ENCODE measurements at regions not wholly inside any gene's neighbourhood (a gene's known extent, or its start where the extent isn't known, plus 50 kb on each side); places are given as distances from the start of the nearest gene placed in this dataset.
"Not testable (repeated sequence)": the region's sequence is repeated elsewhere in the genome, so short reads cannot be mapped to it uniquely, and the experiment has no call there.

- in situ Hi-C loops (cut with MboI; ENCODE audit: low pct_ligation_motif_present in 1 of 4, low pct_unique_long_range_greater_than_20kb in 1 of 4, low sequenced_read_pairs in 3 of 4): no loop called here
- Histone ChIP-seq H3K27ac (peak overlapping the region in 2 of 4 donors; percentile 58 to 78), H3K36me3 (no peaks in the 10 kb centered on the region), H3K4me1 (no peaks in the 10 kb centered on the region), H3K9me3 (no peaks in the 10 kb centered on the region), H3K27me3 (no peaks in the 10 kb centered on the region), H3K4me3 (no peak overlapping the region)
- DNase-seq: no peak
- TF ChIP-seq POLR2AphosphoS5 (IDR thresholded peaks at IDR 0.05) (no peak), POLR2A (IDR thresholded peaks at IDR 0.05) (no peak), CTCF (IDR thresholded peaks at IDR 0.05) (no peak), EP300 (IDR thresholded peaks at IDR 0.05; ENCODE audit: low read depth) (no peak)
- intact Hi-C loops (cut with DNase I; ENCODE audit: low total_unique reads): no loop called here
- WGBS, 2 donors (ENCODE audit: low coverage in 1 of 2): 67 to 71% methylated on average over 3 to 5 of the region's 5 CpGs
Measured at GRCh38 chr10:29772403-29772802, 137.6 kb upstream of the SVIL start.

GRCh38 chr10:29771376-29771775 lies 136.6 kb upstream of the SVIL start:
- H3K27ac ChIP-seq: no peak overlapping the region
- in situ Hi-C loops (cut with MboI; ENCODE audit: low pct_ligation_motif_present in 1 of 4, low pct_unique_long_range_greater_than_20kb in 1 of 4, low sequenced_read_pairs in 3 of 4): no loop called here
- DNase-seq: no peak
- no peaks in the 10 kb centered on the region for H3K27me3 ChIP-seq
- no peak for TF ChIP-seq CTCF (IDR thresholded peaks at IDR 0.05)
- no peak for TF ChIP-seq POLR2AphosphoS5 (IDR thresholded peaks at IDR 0.05)
- no peak for TF ChIP-seq POLR2A (IDR thresholded peaks at IDR 0.05)
- TF ChIP-seq EP300 (IDR thresholded peaks at IDR 0.05; ENCODE audit: low read depth): no peak
- 87 to 90% methylated on average over 5 of the region's 5 CpGs for WGBS, 2 donors (ENCODE audit: low coverage in 1 of 2)
- no peaks in the 10 kb centered on the region for H3K4me1 ChIP-seq
- H3K36me3 ChIP-seq: no peaks in the 10 kb centered on the region
- no peak overlapping the region for H3K4me3 ChIP-seq
- intact Hi-C loops (cut with DNase I; ENCODE audit: low total_unique reads): no loop called here
- H3K9me3 ChIP-seq: no peaks in the 10 kb centered on the region

- H3K36me3 ChIP-seq; H3K27ac ChIP-seq; in situ Hi-C loops (cut with MboI; ENCODE audit: low pct_ligation_motif_present in 1 of 4, low pct_unique_long_range_greater_than_20kb in 1 of 4, low sequenced_read_pairs in 3 of 4); intact Hi-C loops (cut with DNase I; ENCODE audit: low total_unique reads); H3K4me3 ChIP-seq; H3K27me3 ChIP-seq; H3K9me3 ChIP-seq; DNase-seq; H3K4me1 ChIP-seq: not testable (repeated sequence)
- WGBS, 2 donors (ENCODE audit: low coverage in 1 of 2): 96 to 98% methylated on average over 3 to 4 of the region's 4 CpGs
Measured at GRCh38 chr10:29769277-29769676, 134.5 kb upstream of the SVIL start.

- no peaks in the 10 kb centered on the region for H3K9me3 ChIP-seq
- no peak for DNase-seq
- no peaks in the 10 kb centered on the region for H3K4me1 ChIP-seq
- in situ Hi-C loops (cut with MboI; ENCODE audit: low pct_ligation_motif_present in 1 of 4, low pct_unique_long_range_greater_than_20kb in 1 of 4, low sequenced_read_pairs in 3 of 4): no loop called here
- no peaks in the 10 kb centered on the region for H3K27me3 ChIP-seq
- H3K27ac ChIP-seq: peak overlapping the region in 2 of 4 donors; percentile 6 to 7
- WGBS, 2 donors (ENCODE audit: low coverage in 1 of 2): 80% methylated on average over 4 of the region's 4 CpGs; no CpG with 5 or more reads in 1 of the 2 donors
- TF ChIP-seq EP300 (IDR thresholded peaks at IDR 0.05; ENCODE audit: low read depth): no peak
- no peak for TF ChIP-seq CTCF (IDR thresholded peaks at IDR 0.05)
- no peak for TF ChIP-seq POLR2AphosphoS5 (IDR thresholded peaks at IDR 0.05)
- TF ChIP-seq POLR2A (IDR thresholded peaks at IDR 0.05): no peak
- no peaks in the 10 kb centered on the region for H3K36me3 ChIP-seq
- no peak overlapping the region for H3K4me3 ChIP-seq
- intact Hi-C loops (cut with DNase I; ENCODE audit: low total_unique reads): no loop called here
Measured at GRCh38 chr10:29767968-29768367, 133.2 kb upstream of the SVIL start.

GRCh38 chr10:29766753-29767152 lies 132.0 kb upstream of the SVIL start:
- H3K27ac ChIP-seq: peak overlapping the region in 3 of 4 donors; percentile 24 to 53 (median 38)
- no peak overlapping the region for H3K4me3 ChIP-seq
- no peak for TF ChIP-seq CTCF (IDR thresholded peaks at IDR 0.05)
- TF ChIP-seq POLR2AphosphoS5 (IDR thresholded peaks at IDR 0.05): peak in 2 of 3 donors; percentile 34 to 45
- no peak for TF ChIP-seq EP300 (IDR thresholded peaks at IDR 0.05; ENCODE audit: low read depth)
- H3K4me1 ChIP-seq: no peaks in the 10 kb centered on the region
- in situ Hi-C loops (cut with MboI; ENCODE audit: low pct_ligation_motif_present in 1 of 4, low pct_unique_long_range_greater_than_20kb in 1 of 4, low sequenced_read_pairs in 3 of 4): no loop called here
- no peaks in the 10 kb centered on the region for H3K9me3 ChIP-seq
- no peaks in the 10 kb centered on the region for H3K27me3 ChIP-seq
- WGBS, 2 donors (ENCODE audit: low coverage in 1 of 2): 35 to 62% methylated on average over 3 of the region's 3 CpGs
- intact Hi-C loops (cut with DNase I; ENCODE audit: low total_unique reads): no loop called here
- no peaks in the 10 kb centered on the region for H3K36me3 ChIP-seq
- no peak for DNase-seq
